HG03045 (cell line): ENCODE measurements at regions not wholly inside any gene's neighbourhood (a gene's known extent, or its start where the extent isn't known, plus 50 kb on each side); places are given as distances from the start of the nearest gene placed in this dataset.
"Not testable (repeated sequence)": the region's sequence is repeated elsewhere in the genome, so short reads cannot be mapped to it uniquely, and the experiment has no call there.

Experiments used
- ATAC-seq: cut with Tn5 transposase; IDR thresholded peaks from one replicate; pipeline ENCODE4 v1.9.1; 2021; ENCODE audit warnings: mild to moderate bottlenecking, moderate library complexity; ENCODE audit not compliant: unreplicated experiment

- no peak for ATAC-seq
Observed at GRCh38 chr7:17044396-17044795, 162.6 kb upstream of the AGR3 start.

- ATAC-seq, result no peak
Observed at GRCh38 chr7:17044861-17045260, 163.1 kb upstream of the AGR3 start.

GRCh38 chr7:17046259-17046658 is 164.5 kb upstream of the AGR3 start:
- no peak for ATAC-seq

- ATAC-seq, result no peak
Observed at GRCh38 chr7:17046666-17047065, 164.9 kb upstream of the AGR3 start.

- not testable (repeated sequence) for ATAC-seq
Observed at GRCh38 chr7:17053164-17053563, 171.4 kb upstream of the AGR3 start.

GRCh38 chr7:17054206-17054605 is 172.4 kb upstream of the AGR3 start:
- no peak for ATAC-seq

- ATAC-seq, result no peak
Observed at GRCh38 chr7:17054836-17055235, 173.1 kb upstream of the AGR3 start.

- no peak for ATAC-seq
Observed at GRCh38 chr7:17055596-17055995, 173.8 kb upstream of the AGR3 start.

GRCh38 chr7:17056491-17057142 is 174.8 kb upstream of the AGR3 start:
- no peak for ATAC-seq

GRCh38 chr7:17057143-17057509 is 175.3 kb upstream of the AGR3 start:
- no peak for ATAC-seq

GRCh38 chr7:17058568-17058967 is 176.8 kb upstream of the AGR3 start:
- no peak for ATAC-seq

GRCh38 chr7:17060051-17060450 is 178.3 kb upstream of the AGR3 start:
- ATAC-seq, result no peak

- no peak for ATAC-seq
Observed at GRCh38 chr7:17061443-17061842, 179.7 kb upstream of the AGR3 start.

GRCh38 chr7:17062151-17063044 is 180.6 kb upstream of the AGR3 start:
- ATAC-seq, result peak; percentile 59

GRCh38 chr7:17063045-17063383 is 181.2 kb upstream of the AGR3 start:
- peak; percentile 22 for ATAC-seq

GRCh38 chr7:17067691-17068090 is 185.9 kb upstream of the AGR3 start:
- no peak for ATAC-seq

- no peak for ATAC-seq
Observed at GRCh38 chr7:17069146-17069545, 187.4 kb upstream of the AGR3 start.

- ATAC-seq, result no peak
Observed at GRCh38 chr7:17070231-17070708, 188.5 kb upstream of the AGR3 start.

- ATAC-seq, result peak; percentile 66
Observed at GRCh38 chr7:17071866-17072265, 190.1 kb upstream of the AGR3 start.

GRCh38 chr7:17075601-17076255 is 193.9 kb upstream of the AGR3 start:
- ATAC-seq, result no peak

GRCh38 chr7:17078298-17078697 is 196.5 kb upstream of the AGR3 start:
- no peak for ATAC-seq
